Naive thymus-derived CD4-positive, alpha-beta T cell (primary cell): ENCODE measurements at regions not wholly inside any gene's neighbourhood (a gene's known extent, or its start where the extent isn't known, plus 50 kb on each side); places are given as distances from the start of the nearest gene placed in this dataset.
A peak's percentile ranks its signal among the peaks of the same experiment; 100 is the strongest.

Source experiments
- ATAC-seq: fragments of 150-1000 bp; cut with Tn5 transposase; 2 replicates; pipeline ENCODE4 v1.10.0; 2021; ENCODE audit warnings: mild to moderate bottlenecking, moderate library complexity
- CTCF ChIA-PET: fragments of 350-600 bp; sonication (Branson Sonifier 250); formaldehyde crosslinking; loops from one replicate; lab custom pipeline; 2021; ENCODE audit warnings: antibody characterized with exemption; lab: Charles Lee
- POLR2A ChIA-PET: fragments of 350-600 bp; sonication (Branson Sonifier 250); formaldehyde crosslinking; loops from one replicate; lab custom pipeline; 2021; ENCODE audit warnings: antibody characterized with exemption, inconsistent platforms; lab: Charles Lee
- DNase-seq, 9 donors: peaks; one replicate each; pipeline versions ENCODE4 v3.0.0 to v3.0.0-alpha.2; 2020 to 2022; ENCODE audit warnings: mixed read lengths in 1 of 9
- H3K27ac ChIP-seq: one replicate; pipeline ENCODE4 v1.7.0; 2013; ENCODE audit warnings: mild to moderate bottlenecking, low read depth, low read length, moderate library complexity
- H3K27me3 ChIP-seq, 2 donors: one replicate each; pipeline ENCODE4 v1.7.0; 2013; ENCODE audit warnings: low read length in 2 of 2, mild to moderate bottlenecking in 2 of 2, moderate library complexity in 2 of 2; ENCODE audit not compliant: control insufficient read depth in 2 of 2, insufficient read depth in 2 of 2
- H3K36me3 ChIP-seq, 3 experiments: 1 replicate in 2 of 3; 2 replicates in 1 of 3; pipeline ENCODE4 v1.7.0; 2013; ENCODE audit warnings: low read length in 3 of 3, mild to moderate bottlenecking in 3 of 3, moderate library complexity in 1 of 3; ENCODE audit not compliant: insufficient read depth in 3 of 3, control insufficient read depth in 2 of 3
- H3K4me1 ChIP-seq, 2 donors: one replicate each; pipeline ENCODE4 v1.7.0; 2013; ENCODE audit warnings: low read length in 2 of 2, mild to moderate bottlenecking in 2 of 2, moderate library complexity in 1 of 2; ENCODE audit not compliant: control insufficient read depth in 2 of 2, insufficient read depth in 2 of 2
- H3K4me3 ChIP-seq: 2 replicates; pipeline ENCODE4 v1.7.0; 2013; ENCODE audit warnings: mild to moderate bottlenecking, low read length
- H3K9me3 ChIP-seq, 3 experiments: 1 replicate in 2 of 3; 2 replicates in 1 of 3; pipeline ENCODE4 v1.7.0; 2013; ENCODE audit warnings: low read length in 3 of 3; ENCODE audit not compliant: control insufficient read depth in 2 of 3
- H3K27ac Mint-ChIP-seq, 9 donors: one replicate each; pipeline ENCODE4 v1.8.0; 2020 to 2022; ENCODE audit warnings: mixed read lengths in 9 of 9, mild to moderate bottlenecking in 8 of 9, moderate library complexity in 5 of 9, inconsistent platforms in 2 of 9
- H3K27me3 Mint-ChIP-seq, 5 donors: one replicate each; pipeline ENCODE4 v1.8.0; 2021 to 2022; ENCODE audit warnings: mixed read lengths in 5 of 5, mild to moderate bottlenecking in 1 of 5
- H3K36me3 Mint-ChIP-seq, 5 donors: one replicate each; pipeline ENCODE4 v1.8.0; 2020 to 2022; ENCODE audit warnings: mixed read lengths in 5 of 5, mild to moderate bottlenecking in 3 of 5, inconsistent platforms in 1 of 5
- H3K4me1 Mint-ChIP-seq, 7 donors: one replicate each; pipeline ENCODE4 v1.8.0; 2020 to 2022; ENCODE audit warnings: mixed read lengths in 7 of 7, mild to moderate bottlenecking in 3 of 7, inconsistent platforms in 1 of 7
- H3K4me3 Mint-ChIP-seq, 10 donors: one replicate each; pipeline ENCODE4 v1.8.0; 2020 to 2022; ENCODE audit warnings: mild to moderate bottlenecking in 10 of 10, mixed read lengths in 10 of 10, moderate library complexity in 6 of 10, inconsistent platforms in 2 of 10
- H3K9me3 Mint-ChIP-seq, 11 donors: one replicate each; pipeline ENCODE4 v1.8.0; 2020 to 2022; ENCODE audit warnings: mixed read lengths in 11 of 11, mild to moderate bottlenecking in 4 of 11, inconsistent platforms in 1 of 11, moderate library complexity in 1 of 11
- intact Hi-C, 2 donors: fragments of 100-400 bp; cut with micrococcal nuclease; formaldehyde crosslinking; loops; one replicate each; pipeline ENCODE4 v1.15.1; 2023

DNA sequence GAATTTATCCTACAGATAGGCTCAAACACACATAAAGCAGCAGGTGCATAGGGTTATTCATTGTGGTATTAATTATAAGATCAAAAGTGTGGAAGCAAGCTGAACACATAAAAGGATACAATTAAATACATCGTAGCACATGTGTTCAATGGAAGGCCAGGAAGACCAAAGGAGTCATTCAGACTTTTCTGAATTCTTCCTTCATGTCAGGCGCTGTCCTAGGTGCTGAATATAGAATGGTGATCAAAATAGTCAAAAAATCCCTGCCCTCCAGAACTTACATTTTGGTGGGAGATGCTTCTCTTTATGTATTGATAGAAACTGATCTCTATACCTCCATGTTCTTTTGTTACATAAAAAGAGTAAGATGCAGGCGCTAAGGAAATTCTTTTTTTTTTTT lies 439.0 kb upstream of the ASIC2 start:
- CTCF ChIA-PET: no interaction called here

DNA sequence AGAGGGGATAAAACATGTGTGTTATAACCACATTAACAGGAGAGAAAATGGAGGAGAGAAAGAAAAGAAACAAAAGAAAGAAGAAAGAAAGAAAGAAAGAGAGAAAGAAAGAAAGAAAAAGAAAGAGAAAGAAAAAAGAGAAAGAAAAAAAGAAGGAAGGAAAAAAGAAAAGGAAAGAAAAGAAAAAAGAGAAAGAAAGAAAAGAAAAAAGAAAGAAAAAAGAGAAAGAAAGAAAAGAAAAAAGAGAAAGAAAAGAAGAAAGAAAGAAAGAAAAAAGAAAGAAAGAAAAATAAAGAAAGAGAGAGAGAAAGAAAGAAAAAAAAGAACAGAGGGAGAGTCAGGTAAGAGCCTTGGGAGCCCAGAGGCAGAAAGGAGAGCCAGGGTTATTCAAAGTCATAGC lies 446.6 kb upstream of the ASIC2 start:
- intact Hi-C loops: no loop called here
- Mint-ChIP-seq H3K27me3 (peaks cover 3 to 51% (median 37%) of the 10 kb centered on the region in 5 donors), H3K36me3 (peaks cover 0 to 8% (median 0%) of the 10 kb centered on the region in 5 donors), H3K4me3 (no peak overlapping the region), H3K27ac (no peak overlapping the region), H3K4me1 (no peaks in the 10 kb centered on the region), H3K9me3 (peaks cover 0 to 6% (median 0%) of the 10 kb centered on the region in 11 donors)
- no peak for ATAC-seq
- Histone ChIP-seq H3K4me3 (no peak overlapping the region), H3K4me1 (no peaks in the 10 kb centered on the region), H3K36me3 (no peaks in the 10 kb centered on the region), H3K9me3 (no peaks in the 10 kb centered on the region), H3K27ac (no peak overlapping the region), H3K27me3 (peaks cover 0 to 3% of the 10 kb centered on the region in 2 donors)
- ChIA-PET CTCF (no interaction called here), POLR2A (no interaction called here)
- no peak for DNase-seq

More for the DNA sequence above, 439.0 kb upstream of the ASIC2 start:
- Mint-ChIP-seq H3K4me3 (no peak overlapping the region), H3K27ac (no peak overlapping the region), H3K36me3 (peaks cover 0 to 5% (median 0%) of the 10 kb centered on the region in 5 donors), H3K27me3 (peaks cover 0 to 49% (median 33%) of the 10 kb centered on the region in 5 donors), H3K4me1 (no peaks in the 10 kb centered on the region), H3K9me3 (peaks cover 0 to 13% (median 4%) of the 10 kb centered on the region in 11 donors)
- no peaks in the 10 kb centered on the region for H3K27me3 ChIP-seq
- POLR2A ChIA-PET: no interaction called here
- H3K27ac ChIP-seq: no peak overlapping the region
- ATAC-seq: no peak
- DNase-seq: no peak
- no peaks in the 10 kb centered on the region for H3K4me1 ChIP-seq
- no peak overlapping the region for H3K4me3 ChIP-seq
- intact Hi-C loops: no loop called here
- H3K36me3 ChIP-seq: no peaks in the 10 kb centered on the region
- H3K9me3 ChIP-seq: no peaks in the 10 kb centered on the region

DNA sequence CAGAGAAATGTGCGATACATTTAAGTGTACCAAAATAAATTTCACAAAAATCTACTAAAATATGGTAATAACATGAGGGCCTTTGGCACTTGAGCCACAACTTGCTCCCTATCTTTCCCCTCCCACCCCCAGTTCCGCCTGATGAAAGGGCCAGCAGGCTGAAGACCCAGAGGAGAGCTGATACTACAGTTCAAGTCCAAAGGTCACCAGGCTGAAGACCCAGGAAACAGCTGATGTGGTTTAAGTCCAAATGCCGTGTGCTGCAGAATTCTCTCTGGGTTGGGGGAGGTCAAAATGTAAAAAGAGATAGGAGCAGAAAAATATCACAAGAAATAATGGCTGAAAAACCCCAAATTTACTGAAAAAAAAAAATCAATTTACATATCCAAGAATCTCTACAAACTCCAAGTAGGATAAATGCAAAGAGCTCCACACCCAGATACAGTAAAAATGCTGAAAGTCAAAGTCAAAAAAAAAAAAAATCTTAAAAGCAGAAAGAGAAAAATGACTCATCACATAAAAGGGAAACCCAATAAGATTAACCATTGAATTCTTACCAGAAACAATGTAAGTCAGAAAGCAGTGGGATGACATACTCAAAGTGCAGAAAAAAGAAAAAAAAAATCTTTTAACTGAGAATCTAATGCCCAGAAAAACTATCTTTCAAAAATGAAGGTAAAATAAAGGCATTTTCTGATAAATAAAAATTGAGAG lies 452.1 kb upstream of the ASIC2 start:
- no peak for ATAC-seq
- CTCF ChIA-PET: no interaction called here
- peaks cover 3 to 37% (median 22%) of the 10 kb centered on the region in 5 donors for H3K27me3 Mint-ChIP-seq

DNA sequence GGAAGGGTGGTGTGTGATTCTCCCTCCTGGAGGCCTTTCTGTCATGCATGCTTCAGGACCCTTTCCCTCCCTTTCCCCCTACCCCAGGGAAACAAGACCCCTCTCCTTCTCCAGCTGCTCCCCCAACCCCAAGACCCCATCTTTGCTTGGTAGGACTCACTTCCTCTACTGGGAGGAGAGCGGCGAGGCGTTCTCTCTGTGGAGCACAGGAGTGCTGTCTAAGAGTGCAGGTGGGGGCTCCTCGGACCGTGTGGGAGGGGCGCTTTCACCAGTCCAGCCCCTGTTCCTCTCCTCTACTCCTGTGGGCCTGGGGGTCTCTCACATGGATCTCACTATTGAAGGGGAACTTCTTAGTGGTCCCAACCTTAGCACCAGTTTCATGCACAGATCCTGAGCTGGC lies 456.1 kb upstream of the ASIC2 start:
- Mint-ChIP-seq H3K27ac (no peak overlapping the region), H3K4me1 (peaks cover 0 to 9% (median 6%) of the 10 kb centered on the region in 7 donors), H3K9me3 (no peaks in the 10 kb centered on the region), H3K27me3 (peaks cover 18 to 62% (median 40%) of the 10 kb centered on the region in 5 donors), H3K36me3 (no peaks in the 10 kb centered on the region), H3K4me3 (no peak overlapping the region)
- H3K4me3 ChIP-seq: no peak overlapping the region
- peaks cover 0 to 3% of the 10 kb centered on the region in 2 donors for H3K27me3 ChIP-seq
- ChIA-PET CTCF (interaction anchor here (0.6 kb wide), 2 partner anchors 19 to 730 kb away, joined by 4 read pairs; no protein-coding TSS in a partner anchor), POLR2A (no interaction called here)
- H3K27ac ChIP-seq: no peak overlapping the region
- no peaks in the 10 kb centered on the region for H3K4me1 ChIP-seq
- no peak for DNase-seq
- H3K9me3 ChIP-seq: no peaks in the 10 kb centered on the region
- intact Hi-C loops: no loop called here
- H3K36me3 ChIP-seq: no peaks in the 10 kb centered on the region
- no peak for ATAC-seq

More for the DNA sequence above, 452.1 kb upstream of the ASIC2 start:
- Mint-ChIP-seq H3K4me1 (no peaks in the 10 kb centered on the region), H3K27ac (no peak overlapping the region), H3K9me3 (no peaks in the 10 kb centered on the region), H3K36me3 (no peaks in the 10 kb centered on the region), H3K4me3 (no peak overlapping the region)
- Histone ChIP-seq H3K27me3 (no peaks in the 10 kb centered on the region), H3K9me3 (no peaks in the 10 kb centered on the region), H3K27ac (no peak overlapping the region), H3K4me1 (no peaks in the 10 kb centered on the region), H3K36me3 (no peaks in the 10 kb centered on the region), H3K4me3 (no peak overlapping the region)
- POLR2A ChIA-PET: no interaction called here
- intact Hi-C loops: no loop called here
- no peak for DNase-seq

DNA sequence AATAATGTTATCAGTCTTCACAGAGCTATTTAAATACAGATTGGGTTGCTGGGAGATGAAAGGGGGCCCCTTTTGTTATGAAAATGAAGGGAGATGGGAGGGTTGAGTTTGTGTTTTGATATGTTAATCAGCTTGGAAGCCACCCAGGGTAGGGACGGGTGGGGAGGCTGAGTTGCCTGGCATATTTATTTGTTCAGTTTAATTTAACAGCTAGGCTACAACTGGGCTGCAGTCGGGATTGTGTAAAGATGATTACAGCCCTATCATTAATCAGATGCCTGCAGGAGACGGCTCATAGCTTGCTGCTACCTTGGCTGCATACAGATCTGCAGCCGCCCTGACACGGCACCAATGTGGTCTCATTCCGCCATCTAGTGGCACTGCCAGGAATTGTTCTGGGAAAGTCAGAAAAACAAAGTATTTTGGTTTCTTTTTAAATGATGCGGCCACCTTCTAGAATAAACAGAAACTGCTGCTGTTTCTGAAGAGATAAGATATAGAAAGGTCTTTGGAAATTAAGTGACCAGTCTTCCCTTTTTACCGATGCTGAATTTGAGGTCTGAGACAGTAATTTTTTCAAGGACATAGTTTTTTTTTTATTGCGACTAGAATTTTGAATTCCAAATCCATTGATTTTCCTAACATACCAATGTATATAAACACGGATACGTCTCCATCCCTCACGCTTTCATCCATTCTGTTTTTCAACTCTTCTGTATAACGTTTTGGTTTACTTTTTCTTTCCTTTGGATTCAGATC lies 458.0 kb upstream of the ASIC2 start:
- H3K27me3 ChIP-seq: peaks cover 0 to 3% of the 10 kb centered on the region in 2 donors
- Mint-ChIP-seq H3K36me3 (no peaks in the 10 kb centered on the region), H3K27ac (no peak overlapping the region), H3K9me3 (peaks cover 0 to 10% (median 4%) of the 10 kb centered on the region in 11 donors), H3K4me3 (peak overlapping the region in 8 of 10 donors; percentile 13 to 72 (median 48)), H3K27me3 (peaks cover 16 to 71% (median 42%) of the 10 kb centered on the region in 5 donors), H3K4me1 (peaks cover 0 to 9% (median 6%) of the 10 kb centered on the region in 7 donors)
- DNase-seq: peak; percentile 21 to 65 (median 50)
- POLR2A ChIA-PET: no interaction called here
- CTCF ChIA-PET: interaction anchor here (0.8 kb wide), 1 partner anchor 15 kb away, joined by 3 read pairs; no protein-coding TSS in a partner anchor
- H3K4me3 ChIP-seq: no peak overlapping the region
- no peaks in the 10 kb centered on the region for H3K36me3 ChIP-seq
- H3K27ac ChIP-seq: no peak overlapping the region
- intact Hi-C loops: loop anchor here (1.0 to 10.0 kb wide), 3 partner anchors 26 to 236 kb away; no protein-coding TSS in a partner anchor
- no peaks in the 10 kb centered on the region for H3K4me1 ChIP-seq
- peak; percentile 75 for ATAC-seq
- no peaks in the 10 kb centered on the region for H3K9me3 ChIP-seq

DNA sequence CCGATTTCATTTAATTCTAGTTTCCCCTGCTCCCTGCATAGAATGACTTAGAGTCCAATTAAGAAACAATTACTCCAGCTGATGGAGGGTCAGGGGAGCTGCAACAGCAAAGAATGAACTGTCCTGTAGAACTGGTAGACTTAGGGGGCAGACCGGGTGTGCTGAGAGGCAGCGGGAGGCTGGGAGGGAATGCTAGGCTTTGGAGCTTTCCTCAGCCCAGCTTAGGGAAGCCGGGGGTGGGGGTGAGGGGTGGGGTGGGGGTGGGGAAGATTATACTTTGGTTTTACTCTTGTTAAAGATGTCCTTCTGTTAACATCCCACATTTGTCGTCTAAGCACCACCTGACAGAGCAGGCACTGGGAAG lies 458.6 kb upstream of the ASIC2 start:
- POLR2A ChIA-PET: no interaction called here
- Histone ChIP-seq H3K4me3 (no peak overlapping the region), H3K4me1 (no peaks in the 10 kb centered on the region), H3K36me3 (no peaks in the 10 kb centered on the region), H3K27me3 (peaks cover 0 to 3% of the 10 kb centered on the region in 2 donors), H3K9me3 (no peaks in the 10 kb centered on the region), H3K27ac (no peak overlapping the region)
- H3K36me3 Mint-ChIP-seq: no peaks in the 10 kb centered on the region
- CTCF ChIA-PET: no interaction called here
- peaks cover 0 to 9% (median 6%) of the 10 kb centered on the region in 7 donors for H3K4me1 Mint-ChIP-seq
- H3K27me3 Mint-ChIP-seq: peaks cover 16 to 71% (median 42%) of the 10 kb centered on the region in 5 donors
- ATAC-seq (no peak), DNase-seq (no peak)
- intact Hi-C loops: loop anchor here (1.0 to 10.0 kb wide), 3 partner anchors 26 to 237 kb away; no protein-coding TSS in a partner anchor
- H3K9me3 Mint-ChIP-seq: peaks cover 0 to 10% (median 4%) of the 10 kb centered on the region in 11 donors
- H3K27ac Mint-ChIP-seq: no peak overlapping the region
- peak overlapping the region in 8 of 10 donors; percentile 13 to 72 (median 48) for H3K4me3 Mint-ChIP-seq
